C4-2B (cell line): ENCODE measurements at regions not wholly inside any gene's neighbourhood (a gene's known extent, or its start where the extent isn't known, plus 50 kb on each side); places are given as distances from the start of the nearest gene placed in this dataset.
"Not testable (repeated sequence)": the region's sequence is repeated elsewhere in the genome, so short reads cannot be mapped to it uniquely, and the experiment has no call there.

Source experiments
- H3K27ac ChIP-seq: fragments of 450-650 bp; 2 replicates; pipeline ENCODE4 v1.5.1; 2017
- ZFX ChIP-seq: fragments of 450-650 bp; IDR thresholded peaks from 2 replicates; pipeline ENCODE4 v1.6.1; 2017
- TF ChIP-seq, protein P1 (sequence below): fragments of 450-650 bp; conservative IDR thresholded peaks from 2 replicates; pipeline ENCODE4 v1.5.1; 2017; ENCODE audit warnings: mild to moderate bottlenecking

- TF ChIP-seq, protein P1, sequence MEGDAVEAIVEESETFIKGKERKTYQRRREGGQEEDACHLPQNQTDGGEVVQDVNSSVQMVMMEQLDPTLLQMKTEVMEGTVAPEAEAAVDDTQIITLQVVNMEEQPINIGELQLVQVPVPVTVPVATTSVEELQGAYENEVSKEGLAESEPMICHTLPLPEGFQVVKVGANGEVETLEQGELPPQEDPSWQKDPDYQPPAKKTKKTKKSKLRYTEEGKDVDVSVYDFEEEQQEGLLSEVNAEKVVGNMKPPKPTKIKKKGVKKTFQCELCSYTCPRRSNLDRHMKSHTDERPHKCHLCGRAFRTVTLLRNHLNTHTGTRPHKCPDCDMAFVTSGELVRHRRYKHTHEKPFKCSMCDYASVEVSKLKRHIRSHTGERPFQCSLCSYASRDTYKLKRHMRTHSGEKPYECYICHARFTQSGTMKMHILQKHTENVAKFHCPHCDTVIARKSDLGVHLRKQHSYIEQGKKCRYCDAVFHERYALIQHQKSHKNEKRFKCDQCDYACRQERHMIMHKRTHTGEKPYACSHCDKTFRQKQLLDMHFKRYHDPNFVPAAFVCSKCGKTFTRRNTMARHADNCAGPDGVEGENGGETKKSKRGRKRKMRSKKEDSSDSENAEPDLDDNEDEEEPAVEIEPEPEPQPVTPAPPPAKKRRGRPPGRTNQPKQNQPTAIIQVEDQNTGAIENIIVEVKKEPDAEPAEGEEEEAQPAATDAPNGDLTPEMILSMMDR = no peak
- no peak overlapping the region for H3K27ac ChIP-seq
These were observed 87.9 kb upstream of the ZPLD1 start for GRCh38 chr3:102346897-102347296.

- no peak for TF ChIP-seq ZFX
- TF ChIP-seq, protein P1 = no peak
These were observed 85.9 kb upstream of the ZPLD1 start for GRCh38 chr3:102348904-102349303.

GRCh38 chr3:102353148-102353547 lies 81.7 kb upstream of the ZPLD1 start:
- no peak overlapping the region for H3K27ac ChIP-seq
- no peak for TF ChIP-seq ZFX
- TF ChIP-seq, protein P1 = no peak

More at GRCh38 chr3:102348904-102349303, 85.9 kb upstream of the ZPLD1 start:
- H3K27ac ChIP-seq = no peak overlapping the region

GRCh38 chr3:102353805-102354204 lies 81.0 kb upstream of the ZPLD1 start:
- no peak for TF ChIP-seq ZFX
- TF ChIP-seq, protein P1 = no peak
- H3K27ac ChIP-seq = no peak overlapping the region

DNA sequence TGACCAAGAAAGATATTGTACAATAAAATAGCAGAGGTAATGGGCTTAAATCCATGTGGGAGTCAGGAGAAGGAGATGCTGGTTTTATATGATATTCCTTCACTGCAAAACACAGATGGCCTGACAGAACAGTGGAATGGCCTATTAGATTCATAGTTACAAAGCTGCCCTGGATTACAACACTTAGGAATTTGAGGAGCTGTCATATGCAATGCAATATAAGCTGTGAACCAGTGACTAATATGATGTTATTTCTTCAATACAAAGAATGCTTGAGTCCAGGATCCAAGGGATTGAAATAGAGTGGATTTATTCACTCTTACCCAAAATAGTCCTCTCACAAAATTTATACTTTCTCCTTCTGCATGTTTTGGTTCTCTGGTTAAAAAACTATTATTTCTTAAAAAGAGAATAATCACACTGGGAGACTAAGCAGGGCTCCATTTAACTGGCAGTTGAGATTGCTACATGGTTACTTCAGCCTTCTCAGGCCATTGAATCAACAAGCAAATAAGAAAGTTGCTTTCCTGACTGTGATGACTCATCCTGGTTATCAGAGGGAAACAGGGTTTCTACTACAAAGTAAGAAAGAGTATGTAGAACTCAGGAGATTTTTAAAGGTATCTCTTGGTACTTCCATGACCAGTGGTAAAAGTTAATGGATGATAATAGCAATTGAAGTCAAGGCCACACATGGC lies 79.8 kb upstream of the ZPLD1 start:
- no peak for TF ChIP-seq ZFX

GRCh38 chr3:102356506-102356905 lies 78.3 kb upstream of the ZPLD1 start:
- no peak overlapping the region for H3K27ac ChIP-seq
- no peak for TF ChIP-seq ZFX
- TF ChIP-seq, protein P1 = no peak

More for the DNA sequence above, 79.8 kb upstream of the ZPLD1 start:
- no peak overlapping the region for H3K27ac ChIP-seq

DNA sequence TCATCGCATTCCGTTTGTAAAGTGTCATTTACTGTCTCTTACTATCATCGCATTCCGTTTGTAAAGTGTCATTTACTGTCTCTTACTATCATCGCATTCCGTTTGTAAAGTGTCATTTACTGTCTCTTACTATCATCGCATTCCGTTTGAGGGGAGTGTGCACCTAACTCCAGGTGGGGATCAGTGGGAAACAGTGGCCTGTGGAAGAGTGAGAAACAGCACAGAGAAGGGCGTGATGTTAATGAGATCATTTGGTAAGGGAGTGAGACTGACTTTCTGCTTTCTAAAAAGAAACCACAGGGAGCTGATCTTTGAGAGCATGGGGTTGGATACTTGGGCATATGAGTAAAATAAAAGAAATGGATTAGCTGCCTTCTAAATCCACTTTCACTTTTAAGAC lies 77.5 kb upstream of the ZPLD1 start:
- not testable (repeated sequence) for H3K27ac ChIP-seq

DNA sequence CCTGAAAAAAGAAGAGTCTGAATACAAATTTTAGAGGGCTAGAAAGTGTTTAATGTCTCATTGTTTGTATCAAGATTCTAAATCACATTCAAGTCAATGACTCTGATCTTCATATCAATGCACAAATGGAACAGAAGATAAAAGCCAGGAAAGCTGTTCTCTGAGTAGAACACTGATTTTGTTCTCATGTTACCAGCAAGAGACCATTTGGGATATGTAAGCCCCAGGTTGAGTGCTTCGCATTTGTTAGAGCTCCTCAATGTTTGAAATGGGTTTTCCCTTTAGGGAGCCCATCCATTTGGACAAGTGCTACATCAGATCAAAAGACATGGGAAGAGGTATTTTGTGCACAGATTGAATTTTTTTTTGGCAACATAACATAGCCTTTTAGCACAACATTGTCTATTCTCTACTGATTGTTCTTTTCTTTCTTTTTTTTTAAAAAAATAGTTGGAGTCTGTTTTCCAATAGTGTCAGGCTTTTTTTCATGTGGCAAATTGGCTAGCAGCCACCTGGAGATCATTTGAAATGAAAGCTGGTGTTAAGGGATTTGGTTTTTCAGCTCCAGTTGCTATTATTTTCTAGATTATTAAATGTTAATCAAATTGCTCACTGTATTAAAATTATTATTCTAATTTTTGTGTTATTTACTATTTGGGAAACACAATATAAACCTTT lies 74.5 kb upstream of the ZPLD1 start:
- TF ChIP-seq ZFX = no peak
- TF ChIP-seq, protein P1 = no peak
- no peak overlapping the region for H3K27ac ChIP-seq
